ENCODE measurements at regions not wholly inside any gene's neighbourhood (a gene's known extent, or its start where the extent isn't known, plus 50 kb on each side); places are given as distances from the start of the nearest gene placed in this dataset.

DNA sequence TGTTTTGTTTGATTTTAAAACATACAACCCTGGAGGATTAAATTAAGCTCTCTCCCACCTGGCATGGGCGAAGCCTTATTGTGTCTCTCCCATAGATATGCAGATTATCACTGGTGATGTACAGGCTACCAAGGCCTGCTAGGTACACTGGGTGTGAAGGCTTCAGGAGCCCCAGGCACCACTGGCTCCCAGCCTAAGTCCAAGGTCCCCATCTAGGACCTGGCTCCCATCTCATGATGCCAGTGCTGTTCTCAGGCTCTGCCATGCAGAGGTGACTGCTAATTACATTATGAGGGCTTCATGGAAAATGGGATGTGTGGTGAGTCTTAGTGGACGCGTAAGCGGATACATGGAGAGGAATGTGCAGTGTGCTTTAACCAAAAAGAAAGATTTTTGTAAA lies 201.2 kb upstream of the KLHL29 start:
- WGBS (ENCODE audit: insufficient coverage, insufficient read length) = no CpG with 5 or more reads among the region's 4 CpGs
- no peak overlapping the region for H3K27ac ChIP-seq (ENCODE audit: low read length)
- no peak overlapping the region for H3K4me3 ChIP-seq (ENCODE audit: low read length)
- H3K9me3 ChIP-seq (ENCODE audit: control insufficient read depth, insufficient read depth, low read length) = no peaks in the 10 kb centered on the region
- no peak for DNase-seq (ENCODE audit: low read depth, low spot score)
- H3K4me1 ChIP-seq (ENCODE audit: control insufficient read depth, insufficient read depth, low read length) = no peaks in the 10 kb centered on the region
- no peaks in the 10 kb centered on the region for H3K27me3 ChIP-seq (ENCODE audit: control insufficient read depth, insufficient read depth, low read length)
- no peaks in the 10 kb centered on the region for H3K36me3 ChIP-seq (ENCODE audit: control insufficient read depth, insufficient read depth, low read length)

DNA sequence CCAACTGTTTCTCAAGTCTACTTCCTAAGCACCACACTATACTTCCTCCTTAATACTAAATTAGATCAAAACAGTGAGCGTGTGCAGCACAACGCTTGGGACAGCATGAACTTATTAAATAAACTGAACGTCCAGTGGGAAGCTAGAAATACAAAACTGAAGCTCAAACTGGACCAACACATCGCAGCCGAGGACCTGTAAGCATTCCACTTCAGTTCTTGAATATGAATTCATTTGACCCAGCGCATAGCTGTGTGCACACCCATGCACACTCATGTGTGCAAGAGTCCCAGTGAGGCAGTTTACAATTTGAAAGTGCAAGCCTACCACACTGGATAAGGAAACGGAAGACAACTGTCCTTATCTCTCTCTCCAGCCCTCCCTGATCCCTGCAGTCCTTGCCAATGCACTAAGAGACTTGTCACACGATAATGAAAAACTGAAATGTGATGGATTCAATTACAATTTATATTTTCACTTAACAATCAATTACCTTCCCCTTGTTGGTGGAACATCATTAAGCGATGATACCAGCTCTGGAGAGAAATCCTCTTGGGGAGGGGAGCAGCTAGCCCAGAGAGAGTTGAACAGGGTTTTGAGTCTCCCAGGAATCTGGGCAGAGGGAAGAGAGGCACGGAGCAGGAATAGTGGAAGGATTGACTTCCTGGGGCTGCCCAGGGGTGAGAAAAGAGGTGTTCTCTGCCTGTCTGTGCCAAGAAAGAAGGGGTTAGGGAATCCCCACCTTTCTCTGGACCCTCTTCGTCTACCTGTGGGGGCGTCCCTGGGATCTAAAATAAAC lies 186.5 kb upstream of the KLHL29 start:
- Histone ChIP-seq H3K36me3 (ENCODE audit: control insufficient read depth, insufficient read depth, low read length) (no peaks in the 10 kb centered on the region), H3K27ac (ENCODE audit: low read length) (no peak overlapping the region), H3K4me3 (ENCODE audit: low read length) (no peak overlapping the region), H3K4me1 (ENCODE audit: control insufficient read depth, insufficient read depth, low read length) (no peaks in the 10 kb centered on the region), H3K9me3 (ENCODE audit: control insufficient read depth, insufficient read depth, low read length) (peaks cover 1% of the 10 kb centered on the region; the same call in 1 of the 2 replicates), H3K27me3 (ENCODE audit: control insufficient read depth, insufficient read depth, low read length) (no peaks in the 10 kb centered on the region)
- no CpG with 5 or more reads among the region's 12 CpGs for WGBS (ENCODE audit: insufficient coverage, insufficient read length)
- DNase-seq (ENCODE audit: low read depth, low spot score) = no peak

DNA sequence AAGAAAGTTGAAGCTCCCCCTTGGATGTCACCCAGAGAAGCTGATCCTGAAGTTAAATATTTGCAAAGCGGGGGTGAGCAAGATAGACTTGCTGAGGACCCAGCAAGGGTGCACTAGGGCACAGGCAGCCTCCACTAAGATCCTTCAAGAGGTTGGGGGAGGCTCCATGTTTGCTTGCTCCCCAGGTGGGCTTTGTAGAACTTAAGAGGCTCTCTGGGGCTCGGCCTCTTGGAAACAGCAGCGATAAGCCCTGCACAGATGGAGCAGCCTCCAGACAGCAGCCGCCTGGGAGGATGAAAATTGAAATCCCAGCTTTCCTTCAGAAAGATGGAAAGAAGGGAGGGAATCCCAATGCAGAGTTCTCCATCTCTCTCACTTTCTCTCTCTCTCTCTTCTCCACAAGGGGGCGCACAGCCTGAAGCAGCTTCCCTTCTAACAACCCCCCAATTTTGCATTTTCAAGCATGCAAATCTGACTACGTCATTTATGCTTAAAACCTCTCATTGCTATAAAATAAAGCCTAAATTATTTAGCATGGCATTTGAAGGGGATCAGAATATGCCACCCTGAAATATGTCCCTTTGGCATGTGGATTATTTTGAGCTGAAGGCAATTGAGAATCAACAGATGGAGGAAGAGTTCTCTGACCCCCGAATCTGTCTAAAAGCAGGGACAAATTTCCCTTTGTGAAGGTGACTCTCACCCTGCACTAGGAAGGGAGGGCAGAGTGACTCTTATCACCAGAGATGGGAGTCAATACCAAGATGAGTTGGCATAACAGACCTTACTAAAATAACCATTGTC lies 185.7 kb upstream of the KLHL29 start:
- WGBS (ENCODE audit: insufficient coverage, insufficient read length) = no CpG with 5 or more reads among the region's 7 CpGs
- H3K36me3 ChIP-seq (ENCODE audit: control insufficient read depth, insufficient read depth, low read length) = no peaks in the 10 kb centered on the region
- H3K27ac ChIP-seq (ENCODE audit: low read length) = no peak overlapping the region
- H3K27me3 ChIP-seq (ENCODE audit: control insufficient read depth, insufficient read depth, low read length) = no peaks in the 10 kb centered on the region
- H3K9me3 ChIP-seq (ENCODE audit: control insufficient read depth, insufficient read depth, low read length) = peaks cover 1% of the 10 kb centered on the region; the same call in 1 of the 2 replicates
- no peaks in the 10 kb centered on the region for H3K4me1 ChIP-seq (ENCODE audit: control insufficient read depth, insufficient read depth, low read length)
- no peak for DNase-seq (ENCODE audit: low read depth, low spot score)
- H3K4me3 ChIP-seq (ENCODE audit: low read length) = no peak overlapping the region

DNA sequence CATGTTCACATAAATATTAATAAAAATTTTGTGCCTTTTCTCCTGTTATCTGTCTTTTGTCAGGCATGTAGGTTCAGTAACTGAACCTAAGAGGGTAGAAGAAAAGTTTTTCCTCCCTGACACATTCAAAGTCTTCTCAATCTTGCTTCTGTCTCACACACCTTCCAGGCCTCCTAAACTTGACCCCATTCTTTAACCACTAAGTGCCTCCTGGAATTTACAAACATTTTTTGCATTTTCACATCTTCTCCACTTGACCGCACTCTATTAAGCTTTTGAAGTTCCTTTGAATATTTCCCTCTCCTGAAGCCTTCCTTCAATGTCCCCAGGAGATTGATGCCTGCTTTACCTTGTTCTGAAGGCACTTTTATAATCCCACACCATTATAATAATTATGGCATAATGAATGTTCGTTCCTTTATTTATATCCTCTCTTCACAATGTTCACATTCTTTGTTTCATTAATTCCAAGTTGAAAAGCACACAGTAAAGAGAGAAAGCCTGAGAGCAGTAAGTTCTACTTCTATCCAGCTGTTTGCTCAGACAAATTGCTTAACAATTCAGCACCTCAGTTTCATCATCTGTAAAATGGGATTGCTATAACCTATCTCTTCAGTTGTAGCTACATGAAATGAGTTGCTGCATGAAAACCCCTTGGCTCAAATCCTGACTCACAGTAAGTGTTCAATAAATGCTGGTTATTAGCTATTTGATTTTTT lies 184.8 kb upstream of the KLHL29 start:
- no peak for DNase-seq (ENCODE audit: low read depth, low spot score)
- peaks cover 1% of the 10 kb centered on the region; the same call in 1 of the 2 replicates for H3K9me3 ChIP-seq (ENCODE audit: control insufficient read depth, insufficient read depth, low read length)
- WGBS (ENCODE audit: insufficient coverage, insufficient read length) = no CpG with 5 or more reads among the region's 2 CpGs
- no peaks in the 10 kb centered on the region for H3K36me3 ChIP-seq (ENCODE audit: control insufficient read depth, insufficient read depth, low read length)
- no peaks in the 10 kb centered on the region for H3K4me1 ChIP-seq (ENCODE audit: control insufficient read depth, insufficient read depth, low read length)
- no peak overlapping the region for H3K4me3 ChIP-seq (ENCODE audit: low read length)
- H3K27ac ChIP-seq (ENCODE audit: low read length) = no peak overlapping the region
- no peaks in the 10 kb centered on the region for H3K27me3 ChIP-seq (ENCODE audit: control insufficient read depth, insufficient read depth, low read length)

DNA sequence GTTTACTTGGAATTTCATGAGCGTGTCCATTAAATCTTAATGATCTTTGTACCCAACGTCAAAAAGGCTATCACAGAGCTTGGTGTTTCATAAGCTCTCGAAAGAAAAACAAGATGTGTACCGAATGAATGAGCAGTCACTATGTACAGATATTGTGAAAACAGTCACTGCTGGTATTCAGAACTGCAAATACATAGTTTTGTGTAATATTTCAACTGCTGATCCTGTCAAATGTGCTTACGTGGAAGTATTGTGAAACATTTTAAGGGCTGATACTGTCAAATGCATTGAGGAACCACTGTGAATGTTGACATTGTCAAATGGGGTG lies 184.2 kb upstream of the KLHL29 start:
- no peak for DNase-seq (ENCODE audit: low read depth, low spot score)
- H3K27me3 ChIP-seq (ENCODE audit: control insufficient read depth, insufficient read depth, low read length) = no peaks in the 10 kb centered on the region
- WGBS (ENCODE audit: insufficient coverage, insufficient read length) = no CpG with 5 or more reads among the region's 5 CpGs
- H3K36me3 ChIP-seq (ENCODE audit: control insufficient read depth, insufficient read depth, low read length) = no peaks in the 10 kb centered on the region
- no peak overlapping the region for H3K27ac ChIP-seq (ENCODE audit: low read length)
- H3K4me1 ChIP-seq (ENCODE audit: control insufficient read depth, insufficient read depth, low read length) = no peaks in the 10 kb centered on the region
- H3K9me3 ChIP-seq (ENCODE audit: control insufficient read depth, insufficient read depth, low read length) = peaks cover 1% of the 10 kb centered on the region; the same call in 1 of the 2 replicates
- no peak overlapping the region for H3K4me3 ChIP-seq (ENCODE audit: low read length)

DNA sequence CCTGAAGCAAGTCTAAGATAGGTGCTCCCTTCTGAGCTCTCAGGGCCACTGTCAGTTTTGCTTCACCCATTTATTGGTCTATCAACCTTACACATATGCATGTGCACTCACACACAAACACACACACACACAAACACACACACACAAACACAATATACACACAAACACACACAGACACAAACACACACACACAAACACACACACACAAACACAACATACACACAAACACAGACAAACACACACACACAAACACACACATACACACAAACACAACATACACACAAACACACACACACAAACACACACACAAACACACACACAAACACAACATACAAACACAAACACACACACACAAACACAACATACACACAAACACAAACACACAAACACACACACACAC lies 181.6 kb upstream of the KLHL29 start:
- Histone ChIP-seq H3K9me3 (ENCODE audit: control insufficient read depth, insufficient read depth, low read length) (peaks cover 1% of the 10 kb centered on the region; the same call in 1 of the 2 replicates), H3K27ac (ENCODE audit: low read length) (no peak overlapping the region), H3K36me3 (ENCODE audit: control insufficient read depth, insufficient read depth, low read length) (no peaks in the 10 kb centered on the region), H3K4me1 (ENCODE audit: control insufficient read depth, insufficient read depth, low read length) (no peaks in the 10 kb centered on the region), H3K4me3 (ENCODE audit: low read length) (no peak overlapping the region), H3K27me3 (ENCODE audit: control insufficient read depth, insufficient read depth, low read length) (no peaks in the 10 kb centered on the region)
- DNase-seq (ENCODE audit: low read depth, low spot score) = no peak

DNA sequence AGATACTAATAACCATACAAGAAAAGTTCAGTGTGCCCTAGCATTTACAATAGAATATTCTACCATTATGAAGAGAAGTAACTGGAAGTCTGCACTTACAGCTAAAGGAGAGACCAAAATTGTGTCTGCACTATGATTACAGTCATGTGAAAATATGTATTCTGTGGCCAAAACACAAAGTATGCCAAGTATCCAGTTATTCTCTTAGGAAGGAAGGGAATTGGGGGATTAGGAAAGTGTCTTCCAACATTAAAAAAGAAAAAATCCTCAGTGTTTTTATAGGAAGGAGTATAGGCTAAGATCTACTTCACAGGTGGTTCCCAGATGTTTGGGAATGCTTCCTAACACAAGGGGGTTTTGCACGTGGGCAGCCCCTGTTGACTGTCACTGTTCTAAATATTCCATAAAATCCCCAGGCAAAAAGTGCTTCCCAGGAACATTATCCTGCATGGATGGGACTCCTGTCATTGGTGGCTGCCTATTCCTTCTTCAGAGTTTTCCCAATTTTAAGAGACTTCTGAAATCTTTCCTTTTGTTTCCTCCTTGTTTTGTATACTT lies 180.2 kb upstream of the KLHL29 start:
- H3K27me3 ChIP-seq (ENCODE audit: control insufficient read depth, insufficient read depth, low read length) = no peaks in the 10 kb centered on the region
- no peaks in the 10 kb centered on the region for H3K36me3 ChIP-seq (ENCODE audit: control insufficient read depth, insufficient read depth, low read length)
- no CpG with 5 or more reads among the region's 1 CpG for WGBS (ENCODE audit: insufficient coverage, insufficient read length)
- no peak overlapping the region for H3K27ac ChIP-seq (ENCODE audit: low read length)
- DNase-seq (ENCODE audit: low read depth, low spot score) = no peak
- no peak overlapping the region for H3K4me3 ChIP-seq (ENCODE audit: low read length)
- no peaks in the 10 kb centered on the region for H3K4me1 ChIP-seq (ENCODE audit: control insufficient read depth, insufficient read depth, low read length)
- H3K9me3 ChIP-seq (ENCODE audit: control insufficient read depth, insufficient read depth, low read length) = no peaks in the 10 kb centered on the region

DNA sequence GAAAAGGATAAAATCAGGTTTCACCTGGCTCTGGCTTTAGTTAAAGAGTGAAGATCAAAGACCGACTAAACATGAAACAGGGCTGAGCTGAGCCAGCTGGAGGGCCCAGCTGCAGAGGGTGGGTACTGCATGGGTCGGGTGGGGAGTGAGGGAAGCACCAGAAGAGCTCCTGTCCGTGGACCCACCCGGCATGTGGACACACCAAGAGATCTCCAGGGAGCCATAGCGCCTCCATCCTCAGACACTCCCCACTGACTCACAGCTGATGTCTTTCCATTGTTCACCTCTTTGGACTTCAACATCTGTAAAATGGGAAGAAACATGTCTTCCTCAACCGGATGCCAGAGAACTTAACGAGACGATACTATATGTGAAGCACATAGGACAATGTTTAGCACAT lies 178.3 kb upstream of the KLHL29 start:
- no peaks in the 10 kb centered on the region for H3K4me1 ChIP-seq (ENCODE audit: control insufficient read depth, insufficient read depth, low read length)
- DNase-seq (ENCODE audit: low read depth, low spot score) = no peak
- no peak overlapping the region for H3K27ac ChIP-seq (ENCODE audit: low read length)
- no peaks in the 10 kb centered on the region for H3K36me3 ChIP-seq (ENCODE audit: control insufficient read depth, insufficient read depth, low read length)
- no peak overlapping the region for H3K4me3 ChIP-seq (ENCODE audit: low read length)
- WGBS (ENCODE audit: insufficient coverage, insufficient read length) = no CpG with 5 or more reads among the region's 8 CpGs
- H3K27me3 ChIP-seq (ENCODE audit: control insufficient read depth, insufficient read depth, low read length) = no peaks in the 10 kb centered on the region
- H3K9me3 ChIP-seq (ENCODE audit: control insufficient read depth, insufficient read depth, low read length) = no peaks in the 10 kb centered on the region

DNA sequence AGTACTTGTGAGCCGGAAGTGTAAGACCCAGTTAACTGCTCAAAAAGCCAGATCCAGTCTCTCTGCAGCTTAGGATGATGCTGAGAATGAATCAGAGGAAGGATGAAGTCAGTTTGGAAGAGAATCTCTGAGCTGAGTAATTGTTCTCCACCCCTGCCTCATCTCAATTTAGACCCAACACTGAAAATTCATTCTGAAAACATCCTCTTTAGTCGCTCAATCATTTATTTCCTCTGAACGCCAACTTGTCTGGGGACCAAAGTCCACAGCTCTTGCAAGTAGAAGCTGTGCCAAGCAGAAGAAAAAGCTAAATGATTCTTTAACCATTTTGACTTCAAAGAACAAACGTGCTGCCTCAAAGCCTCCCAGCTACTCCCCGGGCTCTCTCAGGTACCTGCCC lies 177.1 kb upstream of the KLHL29 start:
- no peak for DNase-seq (ENCODE audit: low read depth, low spot score)
- no peaks in the 10 kb centered on the region for H3K9me3 ChIP-seq (ENCODE audit: control insufficient read depth, insufficient read depth, low read length)
- WGBS (ENCODE audit: insufficient coverage, insufficient read length) = no CpG with 5 or more reads among the region's 5 CpGs

DNA sequence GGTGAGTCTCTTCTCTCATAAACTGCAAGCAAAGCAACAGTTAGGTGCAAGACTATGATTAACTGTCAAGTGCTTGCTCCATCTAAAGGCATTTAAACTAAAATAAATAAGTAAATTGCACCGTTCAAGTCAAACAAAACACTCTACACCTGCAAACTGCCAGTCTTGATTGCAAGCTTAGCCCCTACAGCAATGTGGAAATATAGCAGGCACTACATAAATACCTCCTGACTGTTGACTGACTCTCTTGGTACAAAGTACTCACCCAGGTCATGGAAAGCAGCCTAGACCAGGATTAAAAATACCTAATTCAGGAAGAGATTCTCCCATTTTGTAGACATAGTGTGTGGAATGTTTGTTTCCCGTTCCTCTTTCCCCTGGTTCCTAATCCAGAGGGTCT lies 176.6 kb upstream of the KLHL29 start:
- no peak for DNase-seq (ENCODE audit: low read depth, low spot score)
- Histone ChIP-seq H3K27ac (ENCODE audit: low read length) (no peak overlapping the region), H3K4me3 (ENCODE audit: low read length) (no peak overlapping the region), H3K4me1 (ENCODE audit: control insufficient read depth, insufficient read depth, low read length) (no peaks in the 10 kb centered on the region), H3K9me3 (ENCODE audit: control insufficient read depth, insufficient read depth, low read length) (no peaks in the 10 kb centered on the region), H3K36me3 (ENCODE audit: control insufficient read depth, insufficient read depth, low read length) (no peaks in the 10 kb centered on the region), H3K27me3 (ENCODE audit: control insufficient read depth, insufficient read depth, low read length) (no peaks in the 10 kb centered on the region)
- WGBS (ENCODE audit: insufficient coverage, insufficient read length) = no CpG with 5 or more reads among the region's 2 CpGs

More for the DNA sequence above, 177.1 kb upstream of the KLHL29 start:
- no peaks in the 10 kb centered on the region for H3K4me1 ChIP-seq (ENCODE audit: control insufficient read depth, insufficient read depth, low read length)
- no peaks in the 10 kb centered on the region for H3K27me3 ChIP-seq (ENCODE audit: control insufficient read depth, insufficient read depth, low read length)
- no peak overlapping the region for H3K27ac ChIP-seq (ENCODE audit: low read length)
- H3K36me3 ChIP-seq (ENCODE audit: control insufficient read depth, insufficient read depth, low read length) = no peaks in the 10 kb centered on the region
- H3K4me3 ChIP-seq (ENCODE audit: low read length) = no peak overlapping the region

All from iPS DF 6.9 (cell line).